Body of pancreas (tissue), 4 donors: ENCODE measurements at regions not wholly inside any gene's neighbourhood (a gene's known extent, or its start where the extent isn't known, plus 50 kb on each side); places are given as distances from the start of the nearest gene placed in this dataset.
"Not testable (repeated sequence)": the region's sequence is repeated elsewhere in the genome, so short reads cannot be mapped to it uniquely, and the experiment has no call there.

Experiments used
- CTCF ChIP-seq, 7 experiments: fragments of 450-650 bp in 4 of 7; fragments of 200-600 bp in 3 of 7; sonication (generic) in 3 of 7; IDR thresholded peaks; one replicate each; pipeline ENCODE4 v1.5.1; 2016 to 2019; ENCODE audit warnings: antibody characterized with exemption in 7 of 7
- POLR2A ChIP-seq, 3 donors: fragments of 450-650 bp; IDR thresholded peaks; one replicate each; pipeline ENCODE4 v1.6.1; 2016; ENCODE audit warnings: antibody characterized with exemption in 3 of 3, mild to moderate bottlenecking in 2 of 3

GRCh38 chr6:82529960-82530460, 166.4 kb downstream of the TPBG start:
- TF ChIP-seq CTCF, POLR2A (IDR thresholded peaks at IDR 0.05): not testable (repeated sequence)
